ENCODE measurements at regions not wholly inside any gene's neighbourhood (a gene's known extent, or its start where the extent isn't known, plus 50 kb on each side); places are given as distances from the start of the nearest gene placed in this dataset.

DNA sequence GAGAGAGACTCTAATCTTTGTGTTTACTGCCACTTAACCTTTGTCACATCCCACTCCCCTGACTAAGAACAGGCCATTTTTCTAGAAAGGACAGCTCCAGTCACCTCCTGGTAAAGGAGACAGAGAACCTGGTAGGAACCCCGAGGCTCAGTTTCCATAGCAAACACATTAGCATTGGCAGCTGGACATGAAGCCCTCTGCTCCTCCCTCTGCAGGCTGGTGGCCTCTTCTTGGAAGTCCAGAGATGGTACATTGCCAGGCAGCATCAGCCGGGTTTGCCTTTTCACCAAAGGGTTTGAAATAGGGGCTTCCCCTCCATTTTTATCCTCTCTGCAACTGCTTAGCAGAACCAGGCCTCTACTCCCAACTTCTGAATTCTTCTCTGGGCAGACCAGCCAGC is 213.4 kb upstream of the SEMA6D start:
- no peak for DNase-seq

DNA sequence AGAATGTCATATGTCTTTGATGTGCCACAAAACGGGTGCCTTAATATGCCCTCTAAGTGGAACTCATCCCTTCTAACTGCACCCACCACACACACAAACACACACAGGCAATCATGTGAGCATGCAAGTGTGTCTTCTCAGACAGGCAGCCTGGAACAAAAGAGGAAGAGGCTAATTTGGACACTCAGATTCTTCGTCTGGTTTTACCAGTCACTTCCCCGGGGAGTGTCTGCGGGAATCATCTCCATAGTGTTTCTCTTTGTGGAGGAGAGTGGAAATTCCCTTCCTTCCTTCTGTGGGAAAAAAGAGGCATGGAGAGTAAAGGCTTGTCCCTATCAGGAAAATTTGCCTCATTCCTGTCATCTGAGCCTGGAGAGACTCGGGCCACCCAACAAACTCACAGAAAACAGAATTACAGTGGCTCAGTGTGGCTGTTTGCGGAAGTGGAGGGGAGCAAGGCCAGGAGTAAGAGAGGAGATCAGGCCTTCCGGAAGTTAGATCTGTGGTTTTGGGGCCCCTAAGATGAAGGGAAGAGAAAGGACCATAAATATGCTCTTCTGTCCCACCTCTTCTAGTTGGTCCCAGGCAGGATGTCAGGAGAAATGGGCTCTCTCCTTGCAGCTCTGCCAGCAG is 212.6 kb upstream of the SEMA6D start:
- DNase-seq, result no peak

DNA sequence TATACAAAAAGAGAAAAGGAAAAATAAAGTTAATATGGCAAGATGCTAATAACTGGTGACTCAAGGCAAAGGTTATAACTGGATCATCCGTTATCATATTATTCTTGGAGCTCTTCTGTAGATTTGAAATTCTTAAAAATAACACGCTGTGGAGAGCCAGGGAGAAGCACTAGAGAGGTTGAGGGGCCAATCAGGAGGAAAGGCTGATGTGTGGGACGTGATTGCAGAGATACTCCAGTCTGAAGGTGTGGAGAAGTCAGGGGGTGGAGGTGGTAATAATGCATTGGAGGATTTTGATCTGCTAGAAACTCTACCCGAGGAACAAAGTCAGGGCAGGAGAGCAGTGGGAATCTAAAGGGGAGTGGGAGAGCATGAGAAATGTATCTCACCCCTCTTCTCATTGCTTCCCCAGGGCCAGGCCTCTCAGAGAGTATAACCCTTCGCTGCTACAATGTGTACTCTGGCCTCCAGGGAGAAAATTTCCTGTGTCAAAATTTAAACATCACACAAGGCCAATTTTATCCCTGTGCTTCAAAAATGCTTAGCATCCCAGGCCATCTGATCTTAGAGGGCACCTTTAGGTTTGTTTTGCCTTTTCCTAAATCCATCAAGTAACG is 211.5 kb upstream of the SEMA6D start:
- DNase-seq, result no peak

DNA sequence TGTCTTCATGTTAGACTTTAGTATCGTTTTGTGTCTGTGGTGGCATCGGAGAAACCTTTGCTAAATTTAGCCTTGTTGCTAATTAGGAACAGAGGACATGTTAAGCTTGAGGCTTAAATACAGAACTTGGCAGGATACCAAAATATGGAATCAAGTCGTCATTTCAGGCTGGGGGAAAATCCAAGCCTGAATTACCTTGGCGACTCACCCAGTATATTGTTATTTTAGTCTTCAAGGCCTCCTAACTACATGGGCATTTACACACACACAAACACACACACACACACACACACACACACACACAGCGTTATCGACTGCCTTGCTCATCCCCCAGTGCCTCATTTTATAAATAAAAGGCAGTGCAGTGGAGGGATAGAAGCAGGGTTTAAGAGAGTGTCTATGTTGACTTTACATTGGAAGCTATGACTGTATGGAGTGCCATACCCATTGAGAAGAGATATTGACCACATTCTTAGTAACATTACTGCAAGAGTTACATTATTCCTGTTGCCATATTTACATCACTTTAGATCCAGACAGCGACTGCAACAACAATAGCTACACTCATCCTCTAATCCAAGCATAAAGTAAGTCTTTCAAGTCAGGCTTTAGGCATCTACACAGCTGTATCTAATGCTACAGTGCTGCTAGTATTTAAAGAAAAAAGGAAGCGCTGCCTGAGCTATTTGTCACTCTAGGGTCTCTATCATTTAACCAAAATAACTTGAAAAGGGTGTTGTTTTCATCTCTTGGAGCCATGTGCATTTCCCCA is 210.8 kb upstream of the SEMA6D start:
- DNase-seq, result no peak

DNA sequence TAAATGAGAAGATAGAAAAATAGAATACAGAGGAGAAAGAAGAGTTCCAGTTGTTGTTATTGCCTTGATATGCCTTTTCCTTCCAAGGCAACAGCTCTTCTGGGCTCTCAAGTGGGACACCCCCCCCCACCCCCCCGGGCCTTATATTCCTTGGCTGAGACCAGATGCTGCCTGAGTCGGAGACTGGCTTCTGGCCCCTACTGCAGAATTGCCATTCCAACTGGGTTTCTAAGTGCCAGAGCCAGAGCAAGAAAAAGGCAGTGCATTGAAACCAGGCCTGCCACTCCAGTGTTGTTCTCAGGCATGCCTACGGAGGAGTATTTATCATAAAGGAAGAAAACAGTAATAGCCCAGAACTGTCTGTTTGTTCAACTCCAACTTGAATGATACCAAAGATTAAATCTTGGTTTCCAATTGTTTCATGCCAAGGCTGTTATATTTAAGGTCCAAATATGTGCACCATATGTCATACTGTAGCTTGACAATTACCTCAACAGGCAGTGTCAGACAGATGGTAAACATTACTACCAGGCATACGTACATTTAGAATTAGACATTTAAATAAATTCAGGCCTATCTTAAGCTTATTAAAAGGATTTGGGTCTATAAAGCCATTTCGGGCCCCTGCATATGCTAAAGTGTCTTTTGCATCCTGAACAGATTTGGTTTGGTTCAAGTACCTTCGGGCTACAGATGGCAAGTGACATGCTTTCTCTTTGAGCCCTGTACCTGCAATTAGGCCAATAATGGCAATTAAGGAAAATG is 209.9 kb upstream of the SEMA6D start:
- no peak for DNase-seq

DNA sequence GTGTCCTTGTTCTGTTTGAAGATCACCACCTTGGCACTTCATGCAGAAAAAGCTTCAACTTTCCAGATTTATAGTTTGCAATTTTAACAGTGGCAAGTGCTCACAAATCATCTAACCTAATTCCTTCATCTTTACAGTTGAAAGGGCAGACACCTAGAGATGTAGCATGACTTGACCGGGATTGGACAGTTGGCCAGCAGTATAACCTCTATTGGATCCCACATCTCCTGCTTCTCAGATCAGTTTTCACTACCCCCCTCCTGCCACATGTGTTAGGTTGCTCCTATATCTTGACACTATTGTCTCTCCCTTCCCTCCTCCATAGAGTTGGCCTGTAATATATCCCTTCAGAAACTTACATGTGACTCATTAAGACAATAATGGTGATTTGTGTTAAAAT is 206.0 kb upstream of the SEMA6D start:
- no peak for DNase-seq

DNA sequence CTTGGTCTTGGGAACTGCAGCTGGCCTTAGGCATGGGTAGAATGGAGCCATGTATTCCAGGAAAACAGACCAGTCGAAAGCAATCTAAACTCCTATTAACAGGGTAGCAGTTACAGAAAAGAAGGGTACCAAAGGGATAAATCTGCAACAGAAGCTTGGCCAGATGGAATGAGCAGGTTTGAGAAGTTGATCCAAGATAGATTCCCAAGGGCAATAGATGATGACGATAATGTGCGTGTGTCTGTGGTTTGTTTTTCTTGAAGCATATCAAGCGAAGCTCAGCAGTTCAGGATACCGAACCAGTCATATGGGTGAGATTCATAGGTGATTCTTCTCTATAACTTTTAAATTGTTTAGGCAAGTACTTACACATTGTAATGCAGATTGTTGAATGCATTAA is 203.8 kb upstream of the SEMA6D start:
- DNase-seq, result no peak

DNA sequence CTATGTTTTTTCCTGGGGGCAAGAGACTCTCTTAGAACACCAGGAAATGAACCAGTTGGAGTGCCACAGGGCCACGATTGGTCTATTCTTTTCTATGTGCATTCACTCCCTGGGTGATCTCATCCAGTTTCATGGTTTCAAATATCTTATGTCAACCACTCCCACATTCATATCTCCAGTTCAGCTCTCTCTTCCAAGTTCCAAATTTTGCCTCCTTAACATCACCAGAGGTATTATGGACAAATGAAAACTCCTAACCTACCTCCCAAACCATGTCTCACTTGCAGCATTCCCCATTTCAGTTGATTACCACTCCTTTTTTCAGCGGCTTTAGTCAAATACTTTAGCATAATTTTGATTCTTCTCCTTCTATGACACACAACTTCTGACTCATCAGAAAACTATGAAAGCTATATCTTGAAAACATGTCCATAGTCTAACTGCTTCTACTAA is 203.1 kb upstream of the SEMA6D start:
- no peak for DNase-seq

DNA sequence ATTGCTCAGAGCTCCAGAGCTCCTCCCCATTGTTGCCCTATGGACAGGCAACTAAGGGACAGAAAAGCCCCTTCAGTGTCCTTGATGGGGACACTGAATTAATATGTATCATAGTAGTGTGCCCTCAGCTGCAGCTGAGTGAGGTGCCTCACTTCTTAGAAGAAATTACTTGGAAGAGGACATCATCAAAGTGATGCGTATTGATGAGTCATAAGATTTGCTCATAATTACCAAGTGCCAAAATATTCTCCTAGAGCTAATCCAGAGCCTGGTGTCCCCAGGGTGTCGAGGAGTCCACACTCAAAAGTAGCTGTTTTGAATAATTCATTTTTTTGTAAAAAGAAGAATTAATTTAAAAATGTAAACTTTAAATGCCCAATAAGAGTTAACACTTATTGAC is 200.7 kb upstream of the SEMA6D start:
- DNase-seq, result no peak

DNA sequence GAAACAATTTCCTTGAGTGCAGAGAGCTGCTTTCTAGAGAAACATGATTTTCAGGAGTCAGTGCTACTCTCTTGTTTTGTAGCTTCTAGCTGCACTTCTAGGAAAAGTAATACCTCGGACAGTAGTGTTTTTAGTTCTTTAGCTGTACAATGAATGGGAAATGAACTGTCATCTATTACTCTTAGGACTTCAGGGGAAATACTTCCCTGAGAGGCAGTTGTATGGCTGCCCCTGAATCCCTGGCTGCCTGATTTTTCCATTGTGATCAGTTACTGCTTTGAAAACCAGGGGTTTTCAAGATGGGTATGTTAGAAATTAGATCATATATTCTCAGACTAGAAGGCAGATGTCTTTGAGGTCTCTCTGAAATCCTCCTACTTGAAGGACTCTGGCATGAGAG is 200.3 kb upstream of the SEMA6D start:
- DNase-seq, result no peak

DNA sequence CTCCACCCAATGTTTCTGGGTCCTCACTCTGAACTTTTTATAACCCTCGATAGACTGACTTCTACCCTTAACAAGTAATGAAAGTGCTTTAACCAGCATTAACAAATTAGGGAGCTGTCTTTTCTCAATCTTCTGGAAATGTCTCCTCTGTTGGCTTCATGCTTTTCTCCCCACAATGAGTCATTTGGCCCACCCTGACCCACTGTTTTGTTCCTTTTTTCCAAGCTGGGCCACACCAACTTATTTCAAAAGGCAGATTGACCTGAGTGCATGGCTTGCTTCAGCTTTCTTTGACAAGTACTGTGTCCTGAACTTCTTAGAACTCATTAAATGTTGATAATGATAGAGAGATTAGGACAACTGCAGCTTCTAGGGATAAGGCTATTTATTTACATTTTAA is 199.6 kb upstream of the SEMA6D start:
- no peak for DNase-seq

DNA sequence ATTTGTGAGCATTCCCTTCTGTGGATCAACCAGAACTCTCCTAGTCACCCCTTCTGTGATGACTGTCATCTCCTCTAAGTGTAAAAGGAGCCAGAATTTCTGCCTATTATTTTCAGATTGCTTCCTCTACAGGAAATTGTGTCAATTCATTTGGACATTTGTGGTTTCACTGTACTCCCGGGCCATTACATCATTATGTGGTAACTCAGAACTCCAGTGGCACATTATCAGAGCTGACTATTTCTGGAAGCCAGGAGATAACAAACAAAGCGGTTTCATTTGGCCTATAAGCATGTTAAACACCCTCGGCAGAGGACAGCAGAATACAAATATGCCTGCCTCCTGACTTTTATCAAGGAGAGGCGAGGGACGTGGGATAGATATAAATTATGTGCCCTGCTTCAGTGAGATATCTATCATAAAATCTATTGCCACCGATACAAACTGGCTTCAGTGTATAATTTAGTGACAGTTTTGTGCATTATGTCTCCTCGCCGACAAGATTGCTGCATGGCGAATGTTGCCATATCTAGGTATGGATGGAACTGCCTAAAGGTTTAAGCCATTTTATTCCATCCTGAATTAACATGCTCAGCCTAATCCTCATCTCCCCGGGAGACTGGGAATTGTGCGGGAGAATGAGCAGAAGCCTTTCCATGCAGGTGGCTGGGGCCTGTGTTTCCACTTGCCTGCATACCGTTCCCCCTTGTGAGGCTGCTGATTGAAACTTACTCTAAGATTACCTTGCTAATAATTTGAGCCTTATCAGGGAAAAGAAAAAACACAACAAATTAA is 193.4 kb upstream of the SEMA6D start:
- DNase-seq, result no peak

DNA sequence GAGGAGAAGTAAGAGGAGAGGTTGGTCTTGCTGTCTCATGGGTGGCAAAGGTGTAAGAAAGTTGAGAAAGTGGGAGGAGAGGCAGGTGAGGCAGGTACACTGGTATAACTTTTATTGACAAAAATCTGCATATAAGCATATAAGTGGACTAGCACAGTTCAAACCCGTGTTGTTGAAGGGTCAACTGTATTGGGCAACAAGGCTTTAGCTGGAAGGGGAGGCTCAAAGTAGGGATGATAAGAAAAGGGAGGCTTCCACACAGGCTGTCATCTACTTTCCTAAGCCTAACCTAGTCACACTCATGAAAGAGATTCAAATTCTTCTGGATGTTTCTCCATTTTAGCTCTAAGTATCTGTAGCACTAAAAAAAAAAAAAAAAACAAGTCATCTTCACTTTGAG is 188.1 kb upstream of the SEMA6D start:
- DNase-seq, result no peak

DNA sequence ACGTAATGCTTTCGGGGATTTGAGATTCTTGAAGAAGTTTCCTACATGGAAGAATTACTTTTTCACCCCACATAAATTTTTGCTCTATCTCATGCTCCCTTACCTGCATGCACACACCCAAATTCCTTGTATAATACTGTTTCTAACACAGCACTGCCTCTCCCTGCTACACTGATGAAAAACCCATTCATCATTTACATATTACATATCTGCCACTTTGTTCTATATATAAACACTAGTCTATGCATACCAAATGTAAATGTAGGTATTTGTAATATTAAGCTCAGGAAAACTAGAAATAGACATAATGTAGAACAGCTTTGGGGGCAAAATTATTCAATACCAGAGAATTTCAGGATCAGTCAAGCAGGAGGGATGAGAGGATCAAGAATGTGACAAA is 182.6 kb upstream of the SEMA6D start:
- no peak for DNase-seq

DNA sequence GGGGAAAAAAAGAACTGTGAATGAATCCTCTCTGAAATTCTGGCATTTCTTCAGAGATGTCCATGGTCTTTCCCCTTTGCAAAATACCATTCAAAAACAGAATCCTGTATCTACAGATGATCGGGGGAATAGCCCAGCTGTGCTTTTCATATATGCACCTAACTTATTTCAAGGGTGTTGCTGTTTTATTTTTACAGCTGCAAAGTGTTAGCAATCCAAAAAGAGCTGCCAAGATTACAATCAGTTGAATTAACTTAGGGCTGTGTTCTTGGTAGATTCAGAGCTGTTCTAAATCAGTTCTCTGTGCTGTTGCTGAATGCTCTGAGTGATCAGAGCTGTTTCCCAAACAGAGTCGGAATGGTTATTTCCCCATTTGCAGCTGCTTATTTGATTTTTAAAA is 175.7 kb upstream of the SEMA6D start:
- DNase-seq, result no peak

DNA sequence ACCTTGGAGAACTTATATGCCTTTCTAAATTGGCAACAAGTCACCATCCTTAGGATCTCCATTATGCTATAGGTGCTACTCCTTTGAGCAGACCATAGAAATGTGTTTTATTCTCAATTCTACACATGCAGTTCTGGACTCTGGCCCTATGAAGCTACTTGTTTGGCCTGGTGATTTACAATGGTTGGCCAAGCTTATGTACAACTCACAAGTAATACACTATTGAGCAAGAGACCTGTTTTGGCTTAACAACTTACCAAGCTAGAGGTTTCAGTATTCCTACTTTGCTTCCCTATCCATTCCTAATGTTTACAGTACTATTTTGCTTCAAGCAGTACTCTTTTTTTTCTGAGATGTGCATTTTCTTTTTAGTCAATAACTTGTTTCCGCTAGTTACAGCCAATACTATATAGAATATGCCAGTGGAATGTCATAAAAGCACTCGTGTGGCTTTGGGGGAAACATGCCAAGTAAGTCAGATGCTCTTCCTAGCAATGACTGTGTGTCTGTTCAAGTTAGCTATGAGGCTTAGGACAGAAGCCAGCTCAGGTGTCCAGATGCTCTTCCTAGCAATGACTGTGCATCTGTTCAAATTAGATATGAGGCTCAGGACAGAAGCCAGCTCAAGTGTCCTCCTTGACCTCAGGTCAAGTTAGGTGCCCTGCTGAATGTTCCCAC is 174.9 kb upstream of the SEMA6D start:
- no peak for DNase-seq

DNA sequence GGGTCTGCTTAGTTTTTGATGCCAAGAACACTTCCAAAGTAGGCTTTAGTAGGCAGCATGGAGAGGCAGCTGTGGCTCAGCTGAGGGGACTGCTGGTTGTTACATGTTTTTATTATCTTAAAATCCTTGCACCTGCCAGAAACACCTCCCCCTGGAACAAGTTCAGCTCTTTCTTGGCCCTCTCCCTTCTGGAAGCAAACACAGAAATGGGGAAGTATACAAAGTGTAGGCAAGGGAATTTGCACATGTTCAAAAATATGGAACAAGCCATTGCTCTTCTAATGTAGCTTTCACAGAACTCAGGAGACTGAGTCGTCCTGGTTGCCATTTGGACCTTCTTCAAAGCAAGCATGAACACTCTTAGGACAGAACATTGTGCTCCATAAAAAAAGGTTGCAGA is 169.1 kb upstream of the SEMA6D start:
- no peak for DNase-seq

DNA sequence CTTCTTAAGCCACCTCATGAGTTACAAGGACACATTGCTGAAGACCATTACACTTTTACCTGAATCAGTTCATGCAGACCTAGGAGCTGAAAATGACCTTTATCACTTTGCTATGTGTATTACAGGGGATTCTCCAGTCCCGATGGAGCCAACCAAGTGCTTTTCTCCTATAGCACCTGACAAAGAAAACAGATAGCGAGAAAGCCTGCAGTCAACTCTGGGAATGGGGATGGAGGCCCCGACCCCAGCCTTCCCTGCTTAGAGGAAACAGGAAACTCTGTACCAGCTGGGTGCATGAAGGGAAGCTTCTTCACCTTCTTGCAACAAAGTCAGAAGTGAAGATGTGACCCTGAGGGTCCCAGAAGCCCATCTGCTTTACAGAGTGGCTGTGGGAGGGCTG is 168.3 kb upstream of the SEMA6D start:
- DNase-seq, result no peak

DNA sequence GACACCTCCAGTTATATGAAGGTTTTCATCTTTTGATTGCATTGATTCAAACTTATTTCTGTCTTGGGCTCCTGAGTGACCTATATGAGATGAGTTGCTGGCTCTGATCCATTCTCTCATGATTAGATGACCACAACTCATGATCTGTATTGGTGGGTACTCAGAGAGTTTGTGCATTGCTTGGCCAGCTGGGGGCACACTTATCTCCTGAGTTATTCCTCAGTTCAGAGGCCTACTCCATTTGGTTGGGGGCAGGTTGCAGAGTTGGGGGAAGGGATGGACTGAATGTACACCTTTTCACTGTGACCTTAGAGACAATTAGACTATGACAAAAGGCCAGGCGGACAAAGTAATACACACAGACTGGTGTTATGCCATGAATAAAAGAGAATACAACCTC is 166.2 kb upstream of the SEMA6D start:
- DNase-seq, result no peak

DNA sequence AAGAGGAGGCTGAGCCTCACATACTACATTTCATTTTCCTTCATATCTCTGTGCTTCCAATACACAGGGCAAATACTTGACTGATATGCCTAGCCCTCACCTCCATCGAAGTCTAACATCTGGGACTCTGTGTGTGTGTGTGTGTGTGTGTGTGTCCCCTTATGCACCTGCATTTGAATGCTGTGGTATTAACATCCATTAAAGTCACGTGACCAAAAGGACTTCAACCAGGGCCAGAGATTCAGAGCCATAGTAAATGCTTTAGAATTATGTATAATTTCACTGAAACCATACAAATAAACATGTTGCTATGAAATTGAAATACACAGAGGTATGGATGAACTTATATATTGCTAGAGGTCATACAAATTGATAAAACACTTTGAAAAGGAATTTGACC is 165.8 kb upstream of the SEMA6D start:
- no peak for DNase-seq

DNA sequence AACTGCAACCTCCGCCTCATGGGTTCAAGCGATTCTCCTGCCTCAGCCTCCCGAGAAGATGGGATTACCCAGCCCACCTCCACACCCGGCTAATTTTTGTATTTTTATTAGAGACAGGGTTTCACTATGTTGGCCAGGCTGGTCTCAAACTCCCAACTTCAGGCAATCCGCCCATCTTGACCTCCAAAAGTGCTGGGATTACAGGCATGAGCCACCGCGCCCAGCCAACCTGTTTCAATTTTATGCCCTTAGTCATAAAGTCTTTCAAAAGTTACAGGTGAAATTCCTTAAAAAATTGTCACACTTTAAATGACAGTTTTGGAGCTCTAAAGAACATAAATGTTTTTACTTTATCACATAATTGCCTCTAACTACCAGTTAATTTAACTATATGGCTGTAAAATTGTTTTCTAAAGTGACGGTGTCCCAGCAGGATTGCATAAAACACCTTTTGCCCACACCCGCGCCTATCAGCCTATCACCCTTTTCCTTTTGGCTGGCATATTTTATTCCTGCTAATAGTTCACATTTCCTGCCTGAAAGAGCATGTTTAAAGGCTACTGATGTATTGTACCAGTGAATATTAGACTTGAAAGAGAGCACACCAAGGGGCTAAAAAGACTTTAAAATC is 164.2 kb upstream of the SEMA6D start:
- no peak for DNase-seq

DNA sequence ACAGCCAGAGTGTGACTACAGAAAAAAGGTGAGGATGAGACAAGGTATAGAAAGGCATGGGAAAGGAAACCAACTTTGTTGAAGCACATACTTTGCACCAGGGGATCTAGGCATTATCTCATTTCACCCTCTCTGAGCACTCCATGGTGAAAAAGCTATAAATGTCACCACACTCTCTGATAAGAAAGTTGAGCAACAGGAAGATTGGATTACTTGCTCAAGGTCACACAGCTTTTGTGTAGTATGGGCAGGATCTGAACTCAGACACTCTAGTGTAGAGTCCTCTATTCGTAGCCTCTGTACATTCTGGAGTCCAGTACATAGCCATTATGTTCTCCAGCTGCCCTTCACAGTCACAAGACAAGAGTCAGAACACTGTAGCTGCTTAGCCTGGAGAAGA is 163.4 kb upstream of the SEMA6D start:
- no peak for DNase-seq
